Mucosa of descending colon (tissue), 3 donors: ENCODE measurements at regions not wholly inside any gene's neighbourhood (a gene's known extent, or its start where the extent isn't known, plus 50 kb on each side); places are given as distances from the start of the nearest gene placed in this dataset.

ENCODE experiments used
- ATAC-seq: fragments of 200-7000 bp; cut with Tn5 transposase; one replicate; pipeline ENCODE4 v1.9.1; 2020; ENCODE audit warnings: mild to moderate bottlenecking, moderate library complexity
- DNase-seq, 3 donors: peaks; one replicate each; pipeline ENCODE4 v3.0.0-alpha.2; 2020
- H3K36me3 ChIP-seq: fragments of 200-600 bp; one replicate; pipeline ENCODE4 v1.8.0; 2021; ENCODE audit warnings: low read depth, mild to moderate bottlenecking
- H3K4me1 ChIP-seq: fragments of 200-600 bp; one replicate; pipeline ENCODE4 v1.8.0; 2021; ENCODE audit warnings: low read depth, mild to moderate bottlenecking
- H3K4me3 ChIP-seq: fragments of 200-600 bp; one replicate; pipeline ENCODE4 v1.8.0; 2021; ENCODE audit warnings: mild to moderate bottlenecking
- H3K9me3 ChIP-seq: fragments of 200-600 bp; one replicate; pipeline ENCODE4 v1.8.0; 2021; ENCODE audit warnings: mild to moderate bottlenecking
- intact Hi-C, 2 donors: fragments of 100-400 bp; cut with DNase I in 1 of 2; cut with micrococcal nuclease in 1 of 2; formaldehyde crosslinking; loops; one replicate each; pipeline versions ENCODE4 v1.11.0 to v1.11.1; 2022; cut with DNase I, micrococcal nuclease
- TF ChIP-seq, protein P1 (sequence below): fragments of 200-600 bp; IDR thresholded peaks from one replicate; pipeline ENCODE4 v1.8.0; 2022; ENCODE audit warnings: antibody characterized with exemption, mild to moderate bottlenecking
- donor health status: DM: no; HTN: no; CAD: no; lungs with moderate emphysema.
- donor health status: DM: no; HTN: no; CAD: no.
- donor health status: DM: no; HTN: yes; CAD: no.

DNA sequence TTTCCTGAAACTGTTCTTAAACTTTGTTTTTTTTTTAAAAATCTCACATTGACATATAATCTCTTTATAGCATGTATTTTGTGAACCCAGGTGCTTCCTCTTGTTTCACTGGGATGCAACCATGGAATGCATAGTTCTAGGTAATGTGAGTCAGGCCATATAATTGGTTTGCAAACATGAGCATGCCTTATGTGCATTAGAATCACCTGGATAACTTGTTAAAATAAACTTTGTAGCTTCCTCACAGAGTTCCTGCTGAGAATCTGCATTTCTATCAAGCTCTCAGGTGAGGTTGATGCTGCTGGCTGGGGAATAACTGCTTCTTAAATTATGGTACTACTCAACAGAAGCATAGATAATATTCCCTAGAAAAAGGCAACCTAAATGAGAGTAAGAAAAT, 940.3 kb upstream of the LCORL start:
- intact Hi-C loops = no loop called here
- no peaks in the 10 kb centered on the region for H3K36me3 ChIP-seq
- H3K9me3 ChIP-seq = no peaks in the 10 kb centered on the region
- no peaks in the 10 kb centered on the region for H3K4me1 ChIP-seq
- DNase-seq = no peak
- no peak for ATAC-seq
- no peak overlapping the region for H3K4me3 ChIP-seq
- TF ChIP-seq, protein P1, sequence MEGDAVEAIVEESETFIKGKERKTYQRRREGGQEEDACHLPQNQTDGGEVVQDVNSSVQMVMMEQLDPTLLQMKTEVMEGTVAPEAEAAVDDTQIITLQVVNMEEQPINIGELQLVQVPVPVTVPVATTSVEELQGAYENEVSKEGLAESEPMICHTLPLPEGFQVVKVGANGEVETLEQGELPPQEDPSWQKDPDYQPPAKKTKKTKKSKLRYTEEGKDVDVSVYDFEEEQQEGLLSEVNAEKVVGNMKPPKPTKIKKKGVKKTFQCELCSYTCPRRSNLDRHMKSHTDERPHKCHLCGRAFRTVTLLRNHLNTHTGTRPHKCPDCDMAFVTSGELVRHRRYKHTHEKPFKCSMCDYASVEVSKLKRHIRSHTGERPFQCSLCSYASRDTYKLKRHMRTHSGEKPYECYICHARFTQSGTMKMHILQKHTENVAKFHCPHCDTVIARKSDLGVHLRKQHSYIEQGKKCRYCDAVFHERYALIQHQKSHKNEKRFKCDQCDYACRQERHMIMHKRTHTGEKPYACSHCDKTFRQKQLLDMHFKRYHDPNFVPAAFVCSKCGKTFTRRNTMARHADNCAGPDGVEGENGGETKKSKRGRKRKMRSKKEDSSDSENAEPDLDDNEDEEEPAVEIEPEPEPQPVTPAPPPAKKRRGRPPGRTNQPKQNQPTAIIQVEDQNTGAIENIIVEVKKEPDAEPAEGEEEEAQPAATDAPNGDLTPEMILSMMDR = no peak

- ATAC-seq (no peak), DNase-seq (no peak)
- TF ChIP-seq, protein P1 = no peak
- Histone ChIP-seq H3K4me3 (no peak overlapping the region), H3K36me3 (no peaks in the 10 kb centered on the region), H3K4me1 (no peaks in the 10 kb centered on the region), H3K9me3 (no peaks in the 10 kb centered on the region)
- intact Hi-C loops = no loop called here
Measured at GRCh38 chr4:18961266-18961665, 939.7 kb upstream of the LCORL start.

DNA sequence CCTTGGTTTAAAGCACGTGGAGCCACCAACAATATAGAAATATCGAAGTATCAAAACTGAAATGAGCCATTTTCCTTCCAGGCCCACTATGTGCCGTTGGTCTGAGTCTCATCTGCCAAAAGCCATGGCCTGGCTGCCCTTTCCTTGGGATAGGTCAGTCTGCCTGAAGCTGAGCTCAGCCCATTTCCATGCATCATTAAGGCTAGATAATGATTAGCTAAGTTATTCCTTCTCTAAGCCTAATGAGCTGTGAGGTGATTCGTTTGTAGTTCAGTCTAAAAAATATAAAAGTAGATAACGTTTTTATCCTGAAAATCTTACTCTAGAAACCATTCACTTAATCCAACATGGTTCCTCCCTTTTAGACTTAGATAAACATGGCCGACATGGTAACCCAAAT, 936.2 kb upstream of the LCORL start:
- intact Hi-C loops = no loop called here
- Histone ChIP-seq H3K4me1 (peaks cover 8% of the 10 kb centered on the region), H3K36me3 (no peaks in the 10 kb centered on the region), H3K9me3 (no peaks in the 10 kb centered on the region), H3K4me3 (no peak overlapping the region)
- TF ChIP-seq, protein P1 = no peak
- DNase-seq (no peak), ATAC-seq (no peak)

DNA sequence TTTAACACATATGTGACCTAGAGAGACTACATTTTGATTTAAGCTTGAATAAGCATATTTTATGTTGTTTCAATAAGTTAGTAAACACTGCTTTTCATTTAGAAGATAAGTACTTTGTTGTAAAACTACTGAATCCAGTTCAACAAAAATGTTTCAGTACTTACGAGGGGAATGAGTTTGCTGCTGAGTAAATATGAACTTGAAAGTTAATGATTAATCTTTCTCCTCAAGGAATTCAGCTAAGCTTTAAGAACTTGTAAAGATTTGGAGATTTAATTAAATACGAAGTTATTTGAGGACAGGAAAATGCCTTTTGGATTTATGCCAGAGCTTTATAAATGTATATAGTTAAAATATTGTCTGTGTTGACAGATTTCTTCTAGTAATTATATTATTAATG, 933.0 kb upstream of the LCORL start:
- H3K4me3 ChIP-seq = no peak overlapping the region
- TF ChIP-seq, protein P1 = no peak
- ATAC-seq (no peak), DNase-seq (no peak)
- peaks cover 8% of the 10 kb centered on the region for H3K4me1 ChIP-seq
- H3K36me3 ChIP-seq = no peaks in the 10 kb centered on the region
- H3K9me3 ChIP-seq = no peaks in the 10 kb centered on the region
- intact Hi-C loops = no loop called here

GRCh38 chr4:18953613-18954012, 932.1 kb upstream of the LCORL start:
- ATAC-seq (no peak), DNase-seq (no peak)
- H3K4me1 ChIP-seq = peaks cover 8% of the 10 kb centered on the region
- TF ChIP-seq, protein P1 = no peak
- intact Hi-C loops = no loop called here
- no peaks in the 10 kb centered on the region for H3K36me3 ChIP-seq
- H3K9me3 ChIP-seq = no peaks in the 10 kb centered on the region
- H3K4me3 ChIP-seq = no peak overlapping the region

DNA sequence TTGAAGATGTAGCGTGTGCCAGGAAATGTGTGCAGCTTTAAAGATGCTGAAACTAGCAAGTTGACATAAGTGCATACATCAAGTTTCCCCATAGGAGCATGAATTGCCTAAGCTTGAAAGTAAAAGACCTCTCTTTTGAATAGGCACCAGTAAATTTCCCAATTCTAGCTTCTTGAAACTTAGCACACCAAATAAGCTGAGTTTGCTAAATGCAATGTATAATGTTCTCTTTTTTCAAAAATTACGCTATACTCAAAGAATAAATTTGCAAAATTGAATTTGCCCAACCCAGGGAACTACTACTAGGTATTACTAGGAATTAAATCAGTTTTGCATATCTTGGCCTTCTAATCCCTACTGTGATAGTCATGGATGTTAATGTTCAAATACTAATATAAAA, 923.9 kb upstream of the LCORL start:
- Histone ChIP-seq H3K4me3 (no peak overlapping the region), H3K36me3 (no peaks in the 10 kb centered on the region), H3K9me3 (no peaks in the 10 kb centered on the region), H3K4me1 (no peaks in the 10 kb centered on the region)
- ATAC-seq (no peak), DNase-seq (no peak)
- TF ChIP-seq, protein P1 = no peak
- intact Hi-C loops = no loop called here
